GM19463 (cell line): ENCODE measurements at regions not wholly inside any gene's neighbourhood (a gene's known extent, or its start where the extent isn't known, plus 50 kb on each side); places are given as distances from the start of the nearest gene placed in this dataset.
"Not testable (repeated sequence)": the region's sequence is repeated elsewhere in the genome, so short reads cannot be mapped to it uniquely, and the experiment has no call there.

ENCODE experiments used
- ATAC-seq: cut with Tn5 transposase; IDR thresholded peaks from one replicate; pipeline ENCODE4 v1.9.1; 2021; ENCODE audit warnings: mild to moderate bottlenecking, moderate library complexity; ENCODE audit not compliant: unreplicated experiment

DNA sequence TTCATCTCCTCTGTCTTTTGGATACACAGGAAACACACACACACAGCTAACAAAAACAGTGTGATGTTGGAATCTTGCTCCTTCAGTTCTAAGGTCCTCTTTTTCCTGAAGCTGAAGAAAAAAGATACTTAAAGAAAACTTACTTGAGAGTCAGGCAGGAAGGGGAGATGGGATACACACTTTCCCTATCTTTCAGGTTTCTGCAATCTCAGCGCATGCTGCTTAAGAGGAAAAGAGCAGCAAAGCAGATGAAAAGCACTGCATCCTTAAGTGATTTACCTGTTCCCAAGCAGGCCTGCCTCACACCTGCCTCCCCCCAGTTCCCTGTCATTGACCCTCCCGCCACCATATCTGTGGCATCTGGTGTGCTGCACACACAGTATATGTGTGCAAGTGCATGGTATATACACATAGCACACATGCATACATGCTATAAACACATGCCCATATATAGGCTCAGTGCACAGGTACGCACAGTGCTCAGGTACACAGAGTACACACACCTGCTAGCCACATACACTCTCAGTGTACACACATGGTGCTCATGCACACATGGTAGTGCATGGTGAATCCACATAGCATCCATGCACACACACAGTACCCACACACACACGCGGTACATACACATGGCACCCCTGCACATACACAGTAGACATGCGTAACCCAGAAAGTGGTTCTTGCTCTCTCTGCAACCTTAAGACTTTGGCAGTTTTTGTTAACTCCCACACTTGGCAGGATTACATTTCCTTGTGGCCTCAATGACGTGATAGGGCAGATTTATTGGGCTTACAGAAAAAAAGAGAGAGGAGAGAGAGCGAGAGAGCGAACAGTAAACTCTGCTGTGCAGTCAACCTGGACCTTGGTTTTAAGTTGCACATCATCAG lies 166.9 kb downstream of the TOMM20 start:
- ATAC-seq = no peak

DNA sequence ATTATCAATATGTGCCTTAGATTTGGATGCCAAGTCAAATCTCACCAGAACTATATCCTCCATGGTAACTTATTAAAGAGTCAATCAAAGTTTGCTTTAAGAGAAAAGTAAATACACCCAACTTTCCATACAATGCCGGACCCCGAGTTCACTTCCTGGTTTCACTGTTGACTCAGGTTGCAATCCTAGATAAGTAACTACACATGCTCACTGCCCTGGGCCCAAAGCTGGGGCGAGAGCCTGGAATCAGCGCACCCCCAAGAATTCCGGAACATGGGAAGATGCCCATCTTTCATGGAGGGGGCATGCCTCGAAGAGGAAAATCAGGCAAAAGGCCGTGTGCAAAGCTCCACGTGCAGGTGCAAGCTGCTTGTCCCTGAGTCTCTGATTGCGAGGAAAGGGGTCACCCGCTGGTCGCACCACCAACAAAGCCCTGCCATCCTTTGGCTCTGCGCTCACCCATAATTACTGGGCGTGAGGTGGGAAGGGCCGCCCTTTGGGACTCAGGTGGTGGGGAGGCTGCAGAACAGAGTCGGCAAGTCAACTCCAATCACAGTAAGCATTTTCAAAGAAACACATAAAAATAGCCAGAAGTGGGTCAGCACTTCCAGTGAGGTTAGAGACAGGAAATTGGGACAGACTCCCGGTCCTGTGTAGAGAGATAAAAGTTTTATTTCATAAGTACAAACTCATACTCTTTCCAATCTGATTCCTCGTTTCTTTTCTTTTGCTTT lies 167.7 kb downstream of the TOMM20 start:
- no peak for ATAC-seq

DNA sequence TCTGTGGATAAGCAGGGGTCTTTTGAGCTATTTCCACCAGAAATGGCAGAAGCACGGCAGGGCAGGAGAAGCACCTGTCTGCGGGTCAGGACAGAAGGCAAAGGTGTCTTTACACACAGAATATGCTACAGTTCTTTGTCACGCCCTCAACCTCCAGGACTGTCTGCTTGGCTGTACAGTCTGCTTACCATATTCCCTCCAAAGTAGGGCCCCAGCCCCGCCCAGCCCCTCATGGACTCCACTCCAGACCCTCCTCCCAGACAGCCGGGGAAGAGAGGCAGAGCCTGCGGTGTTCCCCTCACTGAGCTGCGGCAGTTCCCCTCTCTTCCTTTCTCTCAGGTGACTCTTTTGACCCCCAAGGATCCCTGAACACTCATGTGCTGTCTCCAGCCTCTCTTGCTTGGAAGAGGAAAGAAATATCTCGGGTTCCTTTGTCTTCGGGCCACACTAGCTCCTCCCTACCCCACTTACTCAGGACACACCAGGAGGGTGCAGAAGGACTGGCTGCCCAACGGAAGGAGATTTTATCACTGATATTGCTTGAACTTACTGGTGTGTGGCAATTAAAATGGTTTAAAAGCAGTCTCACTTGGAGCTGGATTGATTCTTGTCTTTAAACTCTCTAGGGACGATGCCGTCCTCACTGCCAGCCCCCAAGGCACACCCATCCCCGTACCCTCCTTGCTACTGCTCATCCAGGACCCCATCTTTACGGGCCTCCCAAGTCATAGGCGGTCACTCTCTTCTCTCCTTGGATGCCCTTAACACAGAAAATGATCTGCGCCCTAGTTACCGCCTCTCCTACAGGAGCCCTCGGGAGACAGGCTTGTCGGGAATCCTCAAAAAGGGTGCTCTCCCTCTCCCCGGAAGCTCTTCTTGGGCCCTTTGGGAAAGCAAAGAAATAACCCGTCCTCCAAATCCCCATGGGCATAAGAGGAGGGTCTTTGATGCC lies 169.7 kb downstream of the TOMM20 start:
- no peak for ATAC-seq

DNA sequence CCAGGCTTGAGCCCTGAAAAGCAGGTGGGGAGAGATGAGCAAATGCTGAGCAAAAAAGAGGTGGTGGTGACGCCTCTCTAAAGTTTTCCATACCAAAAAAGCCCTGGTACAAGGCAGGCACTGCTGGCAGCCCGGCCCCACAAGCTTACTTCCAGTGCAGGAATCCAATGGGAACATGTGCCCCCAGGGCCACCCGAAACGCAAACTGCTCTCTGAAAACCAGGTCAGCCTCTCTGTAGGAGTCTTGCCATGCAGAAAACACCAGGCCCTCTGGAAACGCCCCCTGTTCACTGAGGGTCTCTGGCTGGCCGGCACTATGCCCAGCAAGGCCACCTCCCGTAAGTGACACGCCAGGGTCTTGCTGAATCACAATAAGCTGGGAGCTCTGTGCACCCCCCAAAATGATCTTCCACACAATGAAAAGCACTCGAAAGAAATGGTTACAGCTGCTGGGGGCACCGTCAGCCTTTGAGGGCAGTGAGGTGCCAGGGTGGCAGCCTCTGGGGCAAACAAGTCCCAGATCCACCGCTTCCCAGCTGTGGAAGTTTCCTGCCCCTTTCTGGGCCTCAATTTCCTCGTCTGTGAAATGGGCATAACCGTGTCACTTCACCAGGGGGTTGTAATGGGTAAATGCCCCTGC lies 170.5 kb downstream of the TOMM20 start:
- ATAC-seq = no peak

DNA sequence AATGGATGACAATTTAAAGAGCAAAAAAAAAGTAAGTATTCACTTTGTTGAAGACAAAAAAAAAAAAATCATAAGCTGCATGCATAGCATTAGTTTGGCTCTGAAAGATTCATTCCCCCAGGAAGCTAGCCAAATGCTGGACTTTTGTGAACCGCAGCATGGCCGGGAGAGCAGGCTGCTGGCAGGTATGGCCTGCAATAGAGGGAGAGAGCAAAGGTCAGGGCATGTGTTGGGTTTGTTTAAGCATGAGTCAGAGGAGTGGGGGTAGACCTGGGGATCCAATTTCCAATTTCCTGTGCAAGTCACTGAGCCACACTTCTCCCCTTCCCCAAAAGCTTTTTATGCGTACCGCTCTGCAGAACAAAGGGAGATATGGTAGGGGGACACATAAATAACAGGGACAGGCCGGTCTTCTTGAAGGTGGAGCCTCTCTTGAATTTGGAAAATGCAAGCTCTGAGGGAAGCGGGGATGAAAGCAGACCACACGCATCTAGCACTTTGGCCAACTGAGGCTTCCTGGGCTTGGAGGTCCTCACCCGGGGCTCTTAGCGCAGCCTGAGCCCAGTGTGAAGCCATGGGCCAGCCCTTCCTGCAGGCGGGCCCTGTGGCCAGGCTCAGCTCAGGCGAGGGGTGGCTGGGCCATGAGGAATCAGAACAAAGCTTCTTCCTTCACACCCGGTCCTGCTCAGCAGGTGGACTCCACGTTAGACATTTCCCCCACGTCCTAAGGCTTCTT lies 171.1 kb downstream of the TOMM20 start:
- ATAC-seq = no peak

DNA sequence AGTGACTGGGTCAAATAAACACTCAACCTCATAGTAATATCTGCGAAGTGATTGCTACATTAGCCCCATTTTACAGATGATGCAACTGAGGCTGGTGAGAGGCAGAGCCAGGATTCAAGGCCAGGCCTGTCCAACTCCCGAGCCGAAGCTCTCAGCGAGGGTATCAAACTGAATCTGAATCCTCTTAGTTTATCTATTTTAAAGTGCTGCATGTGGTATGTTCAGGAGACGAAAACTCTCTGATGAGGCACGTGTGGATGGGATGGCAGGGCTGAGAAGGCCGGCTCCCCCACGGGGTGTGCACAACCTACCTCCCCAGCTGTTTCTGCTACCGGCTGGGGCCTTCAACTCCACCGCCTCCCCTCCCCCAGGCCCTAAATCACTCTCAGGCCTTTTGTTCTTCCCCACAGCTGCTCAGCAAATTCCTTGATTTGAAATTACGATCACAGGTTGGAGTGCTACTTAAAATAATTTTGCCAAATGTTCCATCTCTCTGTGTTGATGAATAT lies 171.8 kb downstream of the TOMM20 start:
- ATAC-seq = no peak

DNA sequence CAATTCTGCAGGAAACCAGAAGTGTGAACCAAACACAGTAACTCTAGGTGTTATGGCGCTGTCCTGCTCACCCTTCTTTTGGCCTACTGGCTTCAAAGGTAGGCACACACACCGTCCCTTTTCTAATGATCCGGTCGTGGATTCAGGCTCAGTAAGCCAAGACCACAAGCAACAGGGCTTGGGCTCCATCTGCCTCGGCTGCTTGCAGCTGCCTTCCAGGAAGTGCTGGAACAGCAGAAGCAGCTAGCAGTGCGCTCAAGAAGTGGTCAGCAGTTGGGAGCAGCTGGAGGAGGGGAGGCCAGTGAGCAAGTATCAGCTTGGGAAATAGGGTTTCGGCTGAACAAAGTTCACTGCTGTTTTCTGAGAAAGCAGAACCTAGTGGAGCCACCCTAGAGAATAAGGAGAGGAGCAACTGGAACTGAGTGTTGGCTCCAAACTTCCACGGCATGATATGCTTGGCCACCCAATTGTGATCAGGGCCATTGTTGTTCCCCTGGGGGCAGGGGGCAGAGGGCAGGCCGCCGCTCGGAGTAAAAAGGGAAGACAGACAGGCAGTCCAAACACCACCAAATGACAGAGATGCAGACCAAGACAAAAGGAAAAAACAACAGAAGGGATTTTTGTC lies 173.4 kb downstream of the TOMM20 start:
- peak; percentile 50 for ATAC-seq

DNA sequence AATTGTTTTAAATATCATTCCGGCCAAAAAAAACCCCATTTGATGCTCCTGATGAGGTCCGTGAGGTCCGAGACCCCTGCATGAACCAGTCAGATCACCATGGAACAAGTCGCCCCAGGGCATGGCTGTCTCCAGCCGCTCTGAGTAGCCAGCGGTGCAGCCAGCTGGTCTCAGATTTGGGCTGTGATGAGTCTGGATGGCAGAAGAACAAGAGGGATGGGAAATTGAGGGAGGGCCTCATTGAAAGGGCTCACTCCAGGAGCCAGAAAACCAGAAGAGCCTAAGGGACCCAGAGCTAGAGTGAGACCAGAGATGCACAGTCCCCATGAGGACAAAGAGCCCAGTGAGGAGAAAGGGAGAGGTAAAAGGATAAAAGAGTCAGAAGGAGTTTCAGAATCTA lies 174.0 kb downstream of the TOMM20 start:
- no peak for ATAC-seq

DNA sequence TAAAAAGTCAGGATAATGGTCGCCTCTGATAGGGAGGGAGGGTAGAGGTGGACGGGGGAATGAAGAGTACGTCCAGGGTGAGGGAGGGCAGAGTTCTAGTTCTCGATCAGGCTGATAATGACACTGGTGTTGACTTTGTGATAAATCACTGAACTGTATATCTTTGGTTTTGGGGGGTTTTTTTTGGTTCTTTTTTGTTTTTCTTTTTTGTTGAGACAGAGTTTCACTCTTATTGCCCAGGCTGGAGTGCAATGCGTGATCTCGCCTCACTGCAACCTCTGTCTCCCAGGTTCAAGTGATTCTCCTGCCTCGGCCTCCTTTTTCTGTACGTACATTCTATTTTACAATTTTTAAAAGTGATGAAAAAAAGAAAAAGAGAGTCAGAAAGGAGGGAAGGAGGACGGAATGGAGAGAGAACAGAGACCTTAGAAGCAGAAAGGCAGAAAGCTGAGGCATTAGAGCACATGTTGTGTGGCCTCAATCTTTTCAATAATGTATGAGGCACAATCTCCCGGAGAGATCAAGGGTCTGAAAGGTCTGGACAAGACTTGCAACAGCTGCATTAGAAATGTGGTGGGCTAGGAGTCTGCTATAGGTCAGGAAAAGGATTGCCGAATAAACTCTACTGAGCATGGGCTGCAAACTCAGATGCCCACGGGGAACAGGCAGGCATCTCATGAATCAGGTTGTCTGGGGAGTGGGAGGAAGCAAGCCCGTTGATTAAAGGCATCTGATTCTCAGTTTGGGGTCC lies 174.8 kb downstream of the TOMM20 start:
- ATAC-seq = no peak

DNA sequence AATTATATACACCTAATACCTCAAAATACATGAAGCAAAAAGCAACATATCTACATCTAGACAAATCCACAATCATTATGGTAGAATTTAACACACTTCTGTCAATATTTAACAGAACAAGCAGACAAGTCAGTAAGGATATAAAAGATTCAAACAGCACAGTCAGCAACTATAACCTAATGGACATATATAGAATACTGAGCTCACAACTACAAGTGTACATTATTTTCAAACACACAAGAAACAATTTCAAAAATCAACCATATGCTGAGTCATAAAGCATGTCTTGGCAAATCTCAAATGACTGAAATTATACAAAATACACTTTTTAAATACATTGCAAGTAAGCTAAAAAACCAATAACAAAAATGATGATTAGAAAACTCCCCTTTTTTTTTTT lies 178.0 kb downstream of the TOMM20 start:
- ATAC-seq = no peak

DNA sequence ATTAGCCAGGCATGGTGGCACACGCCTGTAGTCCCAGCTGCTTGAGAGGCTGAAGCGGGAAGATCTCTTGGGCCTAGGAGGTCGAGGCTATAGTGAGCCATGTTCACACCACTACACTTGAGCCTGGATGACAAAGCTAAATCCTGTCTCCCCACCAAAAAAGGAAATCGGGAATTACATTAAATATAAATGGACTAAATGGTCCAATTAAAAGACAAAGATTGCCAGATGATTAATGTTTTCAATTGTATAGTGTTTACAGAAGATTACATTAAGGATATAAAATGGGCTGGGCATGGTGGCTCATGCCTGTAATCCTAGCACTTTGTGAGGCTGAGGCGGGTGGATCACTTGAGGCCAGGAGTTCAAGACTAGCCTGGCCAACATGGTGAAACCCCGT lies 179.1 kb downstream of the TOMM20 start:
- ATAC-seq = not testable (repeated sequence)

DNA sequence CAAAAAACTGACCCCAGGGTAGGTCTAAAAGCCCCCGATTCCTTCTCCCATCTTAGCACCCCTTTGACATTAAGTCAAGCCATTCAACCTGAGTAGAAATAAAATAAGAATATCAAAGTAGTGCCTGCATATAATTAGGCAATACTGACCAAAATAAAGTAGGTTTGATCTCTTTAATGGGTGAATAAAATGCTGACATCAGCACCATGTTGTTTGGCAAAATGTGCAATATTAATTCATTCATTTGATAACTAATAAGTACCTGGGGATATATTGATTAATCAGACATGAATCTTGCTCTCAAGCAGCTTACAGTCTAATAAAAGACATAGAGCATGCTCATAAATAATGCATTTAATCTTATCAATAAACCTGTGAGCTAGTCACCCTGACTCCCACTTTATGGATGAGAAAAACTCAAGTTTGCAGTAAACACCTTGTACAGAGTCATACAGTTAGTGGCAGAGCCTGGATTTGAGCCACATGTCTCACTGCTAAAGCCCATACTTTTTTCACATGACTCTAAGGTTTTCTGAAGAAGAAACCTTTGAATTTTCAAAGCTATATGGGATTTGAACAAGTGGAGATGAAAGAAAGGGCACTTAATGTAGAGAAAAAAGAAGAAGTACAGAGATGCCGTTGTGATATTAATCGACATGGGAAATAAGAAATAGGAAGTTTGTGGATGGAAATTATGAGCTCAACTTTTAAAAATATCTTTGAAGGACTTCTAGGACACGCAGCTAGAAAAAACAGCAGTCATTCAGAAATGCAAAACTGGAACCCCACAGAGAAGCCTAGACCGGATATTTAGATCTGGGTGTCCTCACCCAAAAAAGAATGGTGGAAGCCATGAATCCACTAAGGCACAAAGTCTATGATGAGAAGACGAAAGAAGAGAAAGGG lies 183.9 kb downstream of the TOMM20 start:
- no peak for ATAC-seq

DNA sequence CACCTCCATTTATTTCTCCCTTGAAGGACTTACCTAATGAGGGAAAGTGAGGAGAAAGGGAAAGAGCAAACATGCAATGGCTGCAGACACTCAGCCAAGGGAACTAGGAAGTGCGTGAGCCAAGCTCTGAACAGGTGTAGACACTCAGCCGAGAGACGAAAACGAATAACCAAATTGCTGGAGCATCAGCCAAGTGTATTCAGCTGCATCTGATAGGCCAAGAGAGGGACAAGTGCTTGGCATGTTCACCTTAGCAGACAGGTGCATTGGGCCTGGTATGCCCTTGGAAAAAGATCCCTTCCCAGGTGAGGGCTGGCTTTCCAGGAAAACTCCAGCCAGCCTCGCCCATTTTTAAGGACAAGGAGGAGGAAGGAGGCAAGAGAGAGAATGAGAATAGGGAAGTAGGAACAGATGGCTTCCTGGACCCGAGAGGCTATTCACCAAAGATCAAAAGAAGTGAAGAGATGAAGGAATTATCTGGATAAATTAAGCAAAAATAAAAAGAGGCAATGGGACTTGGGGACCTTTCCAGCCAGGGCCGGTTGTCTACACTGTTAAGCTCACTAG lies 184.7 kb downstream of the TOMM20 start:
- no peak for ATAC-seq

DNA sequence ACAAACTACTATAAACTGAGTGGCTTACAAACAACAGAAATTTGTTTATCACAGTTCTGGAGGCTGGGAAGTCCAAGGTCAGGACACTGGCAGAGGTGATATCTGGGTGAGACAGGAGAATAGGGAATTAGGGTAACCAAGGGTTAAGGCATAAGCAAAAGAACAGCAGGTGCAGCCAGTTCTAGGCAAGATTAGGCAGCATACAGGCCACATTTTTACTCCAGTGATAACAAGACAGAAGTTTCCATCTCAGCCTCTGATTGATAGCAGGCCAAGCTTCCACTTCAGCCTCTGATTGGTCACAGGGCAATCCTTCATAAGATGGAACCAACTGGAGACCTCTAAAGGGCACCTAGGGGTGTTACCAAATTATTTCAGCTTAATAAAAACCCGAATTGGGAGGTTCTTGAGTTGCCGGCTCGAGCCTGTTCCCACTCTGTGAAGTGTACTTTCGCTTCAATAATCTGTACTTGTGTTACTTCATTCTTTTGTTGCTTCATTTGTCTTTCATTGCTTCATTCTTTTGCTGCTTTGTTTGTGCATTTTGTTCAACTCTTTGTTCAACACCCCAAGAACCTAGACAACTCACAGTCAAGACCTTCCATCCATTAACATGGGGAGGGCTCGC lies 185.6 kb downstream of the TOMM20 start:
- ATAC-seq = no peak

DNA sequence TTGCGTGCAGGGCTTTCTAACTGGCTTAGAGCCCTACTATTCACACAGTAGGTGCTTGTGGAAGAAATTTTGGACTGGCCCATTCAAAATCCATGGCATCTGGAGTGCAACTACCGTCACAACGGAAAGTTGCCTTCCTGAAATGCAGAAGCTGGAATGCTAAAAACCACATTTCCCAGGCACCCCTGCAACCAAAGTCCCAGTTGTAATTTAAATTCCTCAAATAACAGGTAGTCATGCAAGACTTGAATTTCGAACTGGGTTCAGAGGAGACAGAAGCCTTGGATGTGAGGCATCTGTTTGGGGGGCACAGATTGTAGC lies 186.7 kb downstream of the TOMM20 start:
- no peak for ATAC-seq

DNA sequence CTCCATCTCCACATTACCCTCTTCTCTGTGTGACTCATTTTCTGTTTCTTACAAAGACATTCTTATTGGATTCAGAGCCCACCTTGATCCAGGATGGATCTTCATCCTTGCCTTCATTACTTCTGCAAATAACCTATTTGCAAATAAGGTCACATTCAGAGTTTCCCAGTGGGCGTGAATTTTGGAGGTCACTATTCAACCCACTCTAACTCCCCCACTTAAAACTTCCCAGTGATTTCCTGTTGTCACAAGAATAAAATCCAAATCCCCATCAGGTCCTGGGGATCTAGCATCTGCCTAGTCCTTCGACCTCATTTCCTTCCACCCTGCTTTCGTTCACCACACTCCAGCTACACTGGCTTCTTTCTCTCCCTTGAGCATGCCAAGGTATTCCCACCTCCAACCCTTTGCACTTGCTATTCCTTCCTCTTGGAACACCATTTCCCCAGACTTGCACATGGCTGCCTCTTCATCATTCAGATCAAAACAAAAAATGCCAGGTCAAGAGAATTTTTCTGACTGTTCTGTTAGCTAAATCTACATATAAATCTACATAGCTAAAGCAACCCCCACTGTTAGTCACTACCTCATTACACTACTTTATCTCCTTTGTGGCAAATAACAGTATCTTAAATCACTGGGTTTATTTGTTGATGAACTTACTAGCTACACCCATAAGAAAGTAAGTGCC lies 187.2 kb downstream of the TOMM20 start:
- ATAC-seq = no peak
